A172 (cell line): ENCODE measurements at regions not wholly inside any gene's neighbourhood (a gene's known extent, or its start where the extent isn't known, plus 50 kb on each side); places are given as distances from the start of the nearest gene placed in this dataset.
A peak's percentile ranks its signal among the peaks of the same experiment; 100 is the strongest.
"Not testable (repeated sequence)": the region's sequence is repeated elsewhere in the genome, so short reads cannot be mapped to it uniquely, and the experiment has no call there.

Source experiments
- DNase-seq: peaks from one replicate; pipeline ENCODE4 v3.0.0-alpha.2; 2015; ENCODE audit warnings: low spot score

DNA sequence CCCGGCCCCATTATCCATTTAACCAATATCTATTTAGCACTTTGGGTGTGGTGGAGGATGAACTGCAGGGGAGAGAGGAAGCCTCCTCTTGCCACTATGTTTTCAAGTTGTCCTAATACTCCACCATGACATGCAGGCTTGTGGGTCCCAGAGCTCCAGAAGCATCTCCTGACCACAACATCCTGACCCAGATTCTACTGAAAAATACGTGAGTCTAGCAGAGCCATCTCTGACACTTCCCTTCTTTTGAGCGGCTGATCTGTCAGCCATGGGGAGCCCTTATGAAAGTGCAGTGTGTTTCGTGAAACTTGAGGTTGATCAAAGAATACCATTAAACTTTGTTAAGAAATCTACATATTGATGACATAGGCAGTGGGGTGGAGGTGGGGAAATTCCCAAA is 126.6 kb downstream of the UNC93B1 start:
- not testable (repeated sequence) for DNase-seq

DNA sequence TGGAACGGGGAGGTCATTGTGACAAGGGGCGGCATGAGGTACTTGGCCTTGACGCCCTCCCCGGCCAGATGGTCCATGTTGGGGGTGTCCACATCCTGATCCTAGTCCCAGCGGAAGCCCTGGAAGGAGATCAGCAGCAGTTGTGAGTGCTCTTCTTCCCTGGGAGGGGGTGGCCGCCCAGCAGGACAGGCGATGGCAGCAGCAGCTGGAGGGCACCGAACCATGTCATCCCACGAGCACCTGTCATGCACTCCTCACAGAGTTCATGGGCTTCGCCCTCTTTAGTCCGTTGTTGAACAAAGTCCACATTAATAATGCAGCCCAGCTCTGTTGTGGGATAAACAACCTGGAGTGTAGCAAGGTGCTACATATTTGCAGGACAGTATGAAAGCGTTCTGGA is 130.7 kb downstream of the UNC93B1 start:
- DNase-seq = not testable (repeated sequence)

DNA sequence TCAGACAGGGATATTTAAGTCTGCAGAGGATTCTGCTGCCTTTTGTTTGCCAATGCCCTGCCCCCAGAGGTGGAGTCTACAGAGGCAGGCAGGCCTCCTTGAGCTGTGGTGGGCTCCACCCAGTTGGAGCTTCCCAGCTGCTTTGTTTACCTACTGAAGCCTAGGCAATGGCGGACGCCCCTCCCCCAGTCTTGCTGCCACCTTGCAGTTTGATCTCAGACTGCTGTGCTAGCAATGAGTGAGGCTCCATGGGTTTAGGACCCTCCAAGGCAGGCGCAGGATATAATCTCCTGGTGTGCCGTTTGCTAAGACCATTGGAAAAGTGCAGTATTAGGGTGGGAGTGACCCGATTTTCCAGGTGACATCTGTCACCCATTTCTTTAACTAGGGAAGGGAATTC is 132.7 kb downstream of the UNC93B1 start:
- not testable (repeated sequence) for DNase-seq

DNA sequence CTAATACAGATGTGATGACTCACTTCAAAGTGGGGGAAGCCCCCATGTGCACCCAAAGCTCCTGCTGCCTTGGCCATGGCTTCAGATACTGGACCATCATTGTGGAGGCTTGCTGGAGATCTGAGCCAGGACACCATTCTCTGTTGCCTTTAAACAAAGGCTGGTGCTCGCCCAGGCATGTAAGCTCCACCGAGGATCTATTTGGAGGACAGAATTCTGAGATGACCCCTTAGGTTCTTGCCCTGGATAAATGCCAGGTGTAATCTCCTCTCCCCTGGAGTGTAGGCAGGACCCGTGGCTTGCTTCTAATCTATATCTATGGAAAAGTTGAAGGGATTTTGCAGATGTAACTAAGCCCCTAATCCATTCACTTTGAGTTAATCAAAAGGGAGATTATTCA is 141.0 kb downstream of the UNC93B1 start:
- DNase-seq = not testable (repeated sequence)

DNA sequence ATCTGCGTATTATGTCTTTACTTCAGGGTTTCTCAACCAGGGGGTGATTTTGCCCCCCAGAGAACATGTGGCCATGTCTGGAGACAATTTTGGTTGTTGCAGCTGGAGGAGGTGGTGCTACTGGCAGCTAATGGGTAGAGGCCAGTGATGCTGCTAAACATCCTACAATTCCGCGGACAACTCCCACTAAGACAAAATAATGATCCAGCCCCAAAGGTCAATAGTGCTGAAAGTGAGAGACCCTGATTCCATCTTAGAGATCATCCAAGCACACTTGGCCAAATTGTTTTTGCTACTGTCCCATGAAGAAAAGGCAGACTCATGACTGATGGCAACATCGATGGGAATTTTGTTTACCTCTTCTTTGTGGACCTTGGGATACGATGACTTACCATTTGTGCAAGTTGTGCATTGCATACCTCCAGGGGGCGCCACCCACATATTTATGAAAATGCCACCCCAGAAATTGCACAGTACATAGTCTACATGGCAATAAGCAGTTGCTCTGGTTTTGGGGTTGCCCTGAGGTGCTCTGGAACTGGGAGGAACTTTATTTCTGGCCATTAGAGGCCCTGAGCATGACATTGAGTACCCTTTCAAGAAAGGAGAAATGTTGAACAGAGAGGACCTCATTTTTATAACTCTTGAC is 144.3 kb downstream of the UNC93B1 start:
- not testable (repeated sequence) for DNase-seq

DNA sequence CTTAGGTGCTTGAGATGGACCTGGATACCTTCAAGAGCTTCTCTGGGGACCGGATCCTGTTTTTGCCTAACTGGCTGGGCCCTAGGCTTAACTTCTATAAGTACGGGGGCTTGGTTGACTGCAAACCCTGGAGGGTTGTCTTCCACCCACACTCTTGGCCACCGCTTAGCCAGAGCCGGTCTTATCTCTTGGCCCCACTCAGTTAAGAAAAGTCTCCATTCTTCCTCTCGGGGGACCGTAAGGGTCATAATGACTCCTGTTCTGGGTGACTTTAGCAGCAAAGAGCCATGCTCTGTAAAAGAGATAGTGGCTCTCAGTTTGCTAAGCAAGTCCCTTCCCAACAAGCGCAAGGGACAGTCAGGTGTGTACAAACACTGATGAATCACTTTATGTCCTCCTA is 153.2 kb downstream of the UNC93B1 start:
- DNase-seq = not testable (repeated sequence)

DNA sequence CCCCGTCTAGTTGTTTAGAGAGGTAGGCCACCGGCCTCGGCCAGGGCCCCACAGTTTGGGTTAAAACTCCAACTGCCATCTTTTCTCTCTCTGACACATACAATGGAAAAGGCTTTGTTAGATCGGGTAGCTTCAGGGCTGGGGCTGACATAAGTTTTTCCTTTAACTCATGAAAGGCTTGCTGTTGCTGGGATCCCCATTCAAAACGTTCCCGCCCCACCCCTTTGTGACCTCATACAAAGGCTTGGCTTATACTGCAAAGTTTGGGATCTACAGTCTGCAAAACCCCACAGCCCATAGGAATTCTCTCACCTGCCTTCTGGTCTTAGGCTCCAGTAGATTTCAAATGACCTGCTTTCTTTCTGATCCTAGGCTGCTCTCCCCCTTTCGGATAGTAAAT is 154.1 kb downstream of the UNC93B1 start:
- DNase-seq = not testable (repeated sequence)

DNA sequence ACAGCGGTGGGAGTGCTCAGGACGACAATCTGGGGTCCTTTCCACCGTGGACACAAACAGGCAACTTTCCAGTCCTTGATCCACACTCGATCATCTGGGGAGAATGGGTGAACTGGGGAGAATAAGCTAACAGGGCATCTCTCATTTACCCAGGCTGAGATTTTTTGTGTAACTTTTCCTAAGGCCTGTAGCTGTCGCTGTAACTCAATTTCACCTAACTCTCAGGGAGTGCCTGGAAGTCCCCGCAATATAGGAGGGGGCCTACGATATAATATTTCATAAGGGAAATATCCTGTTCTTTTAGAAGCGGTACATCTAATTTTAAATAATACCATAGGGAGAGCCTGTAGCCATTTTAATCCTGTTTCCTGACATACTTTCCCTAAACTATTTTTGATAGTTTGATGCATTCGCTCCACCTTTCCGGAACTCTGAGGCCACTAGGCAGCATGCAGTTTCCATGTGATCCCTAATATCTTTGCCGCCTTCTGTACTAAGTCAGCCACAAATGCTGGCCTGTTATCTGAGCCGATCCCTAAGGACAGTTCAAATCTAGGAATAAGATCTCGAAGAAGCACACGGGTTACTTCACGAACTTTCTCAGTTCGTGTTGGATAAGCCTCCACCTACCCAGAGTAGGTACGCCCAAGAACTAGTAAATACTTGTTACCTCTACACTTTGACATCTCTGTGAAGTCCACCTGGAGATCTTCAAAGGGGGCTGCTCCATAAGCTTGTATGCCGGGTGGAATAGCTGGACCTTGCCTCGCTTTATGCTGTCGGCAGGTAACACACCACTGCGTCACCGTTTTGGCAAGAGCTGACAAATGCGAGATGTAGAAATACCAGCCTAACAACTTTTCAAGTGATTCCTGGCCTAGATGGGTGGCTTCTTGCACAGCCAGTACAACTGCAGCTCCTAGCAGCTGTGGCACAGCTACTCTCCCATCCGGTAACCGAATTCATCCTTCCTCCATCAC is 155.7 kb downstream of the UNC93B1 start:
- not testable (repeated sequence) for DNase-seq

DNA sequence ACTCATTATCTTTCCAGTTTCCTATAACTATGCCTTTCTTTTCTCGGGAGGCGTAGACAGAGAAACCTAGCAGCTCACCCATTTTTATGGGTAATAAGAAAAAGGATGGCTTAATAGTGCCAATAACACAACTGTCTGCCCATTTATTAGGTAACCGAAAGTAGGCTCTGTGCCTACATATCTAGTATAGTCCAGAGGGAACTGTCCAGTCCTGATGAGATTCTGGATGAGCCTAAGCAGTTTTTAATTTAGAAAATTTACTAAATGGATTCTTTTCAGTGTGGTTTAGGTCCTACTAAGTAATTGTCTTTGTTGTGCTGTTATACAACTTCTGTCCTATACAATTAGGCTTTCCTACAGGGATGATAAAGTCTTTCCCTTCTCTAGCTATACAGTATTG is 157.6 kb downstream of the UNC93B1 start:
- DNase-seq = not testable (repeated sequence)

DNA sequence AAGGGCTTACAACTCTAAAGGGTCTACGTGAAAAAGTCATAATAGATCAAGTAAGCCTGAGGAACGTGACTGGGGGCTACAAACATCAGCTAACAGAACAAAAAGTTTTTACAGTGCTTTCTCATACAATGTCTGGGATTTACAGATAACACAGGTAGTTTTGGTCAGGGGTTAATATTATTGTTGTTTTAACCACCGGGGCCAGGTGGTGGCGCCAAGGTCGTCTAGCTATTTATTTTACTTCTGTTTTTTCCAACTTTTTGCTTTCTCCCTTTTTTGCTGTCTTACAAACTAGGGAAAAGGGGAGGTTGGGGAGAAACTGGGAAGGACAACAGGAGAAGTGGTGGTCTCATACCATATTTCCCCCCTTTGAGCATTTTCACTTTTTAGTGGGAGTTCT is 158.6 kb downstream of the UNC93B1 start:
- not testable (repeated sequence) for DNase-seq

DNA sequence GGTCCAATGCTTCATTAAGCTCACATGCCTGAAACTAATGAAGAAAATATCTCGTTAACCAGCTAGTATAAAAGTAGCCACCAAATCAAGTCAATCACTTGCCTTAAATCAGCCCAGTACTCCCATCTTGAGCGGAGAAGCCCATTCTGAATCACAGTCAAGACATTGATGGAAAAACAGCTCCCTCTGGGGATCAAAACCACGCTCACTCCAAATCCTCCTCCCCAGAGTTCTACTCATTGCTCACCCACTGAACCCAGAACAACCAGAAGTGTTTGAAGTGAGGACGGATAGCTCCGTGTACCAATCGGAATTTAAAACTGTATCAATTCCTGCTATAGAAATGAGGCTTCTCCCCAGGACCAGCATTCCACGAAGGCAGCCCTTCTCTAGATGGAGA is 163.3 kb downstream of the UNC93B1 start:
- DNase-seq = not testable (repeated sequence)

DNA sequence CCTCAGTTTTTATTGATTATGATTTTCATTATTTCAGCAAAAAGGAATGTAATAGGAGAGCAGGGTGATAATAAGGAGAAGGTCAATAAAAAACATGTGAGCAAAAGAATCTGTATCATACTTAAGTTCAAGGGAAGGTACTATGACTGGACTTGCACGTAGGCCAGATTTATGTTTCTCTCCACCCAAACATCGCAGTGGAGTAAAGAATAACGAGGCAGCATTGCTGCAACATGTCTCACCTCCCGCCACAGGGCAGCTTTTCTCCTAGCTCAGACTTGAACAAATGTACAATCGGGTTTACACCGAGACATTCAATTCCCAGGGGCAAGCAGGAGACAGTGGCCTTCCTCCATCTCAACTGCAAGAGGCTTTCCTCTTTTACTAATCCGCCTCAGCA is 155.7 kb upstream of the ALDH3B2 start:
- DNase-seq = not testable (repeated sequence)

DNA sequence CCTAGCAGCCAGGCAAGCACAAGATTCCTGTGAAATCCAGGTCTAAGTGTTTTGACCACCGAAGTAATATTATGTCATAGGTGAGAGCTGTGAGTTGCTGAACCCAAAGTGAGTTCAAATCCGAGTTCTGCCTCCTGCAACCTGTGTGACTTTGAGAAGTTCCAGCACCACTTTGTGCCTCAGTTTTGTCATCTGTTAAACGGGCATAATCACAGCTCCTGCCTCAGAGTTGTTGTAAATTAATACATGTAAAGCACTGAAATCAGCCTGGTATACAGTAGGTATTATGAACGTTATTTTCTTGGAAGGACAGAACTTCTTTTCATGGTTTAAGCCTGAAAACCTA is 152.5 kb upstream of the ALDH3B2 start:
- not testable (repeated sequence) for DNase-seq

DNA sequence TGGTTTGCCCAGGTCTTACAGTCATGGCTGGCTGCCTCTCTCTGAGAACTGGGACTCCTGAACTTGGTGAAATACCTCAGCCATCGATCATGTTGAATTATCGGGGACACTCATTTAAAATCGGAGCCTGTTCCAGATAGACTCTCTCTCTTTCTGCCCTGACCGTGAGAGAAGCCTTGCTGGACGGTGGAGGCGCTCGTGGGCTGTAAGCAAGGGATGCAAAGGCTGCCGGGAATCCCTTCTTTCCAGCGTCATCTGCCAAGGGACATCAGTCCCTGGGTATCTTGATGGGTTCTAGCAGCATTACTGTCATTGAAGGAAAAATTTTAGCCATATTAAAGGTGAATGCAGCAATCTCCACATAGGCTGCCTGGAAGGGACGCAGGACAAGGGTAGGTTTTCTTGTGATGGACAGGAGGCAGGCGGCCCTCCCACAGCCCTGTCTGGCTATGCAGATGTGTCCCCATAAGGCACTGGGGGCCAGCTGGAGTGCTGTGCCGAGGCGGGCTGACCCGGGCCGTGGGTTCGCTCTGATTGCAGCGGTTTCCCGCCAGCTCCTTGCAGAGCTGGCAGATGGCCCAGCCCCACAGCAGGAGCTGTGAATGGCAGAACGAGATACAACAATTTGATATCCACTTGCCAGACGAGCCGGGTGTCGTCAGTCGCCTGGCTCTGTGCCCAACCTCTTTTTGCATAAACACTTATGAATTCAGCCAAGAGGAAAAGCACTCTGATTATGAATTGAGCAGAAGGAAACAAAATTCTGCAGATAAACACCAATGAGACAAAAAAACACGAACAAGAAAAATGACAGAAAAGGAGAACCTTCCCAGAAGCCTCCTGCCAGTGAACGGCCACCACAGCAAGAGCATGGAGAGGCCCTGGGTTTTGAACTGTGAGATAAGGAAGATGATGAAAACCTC is 151.9 kb upstream of the ALDH3B2 start:
- not testable (repeated sequence) for DNase-seq

DNA sequence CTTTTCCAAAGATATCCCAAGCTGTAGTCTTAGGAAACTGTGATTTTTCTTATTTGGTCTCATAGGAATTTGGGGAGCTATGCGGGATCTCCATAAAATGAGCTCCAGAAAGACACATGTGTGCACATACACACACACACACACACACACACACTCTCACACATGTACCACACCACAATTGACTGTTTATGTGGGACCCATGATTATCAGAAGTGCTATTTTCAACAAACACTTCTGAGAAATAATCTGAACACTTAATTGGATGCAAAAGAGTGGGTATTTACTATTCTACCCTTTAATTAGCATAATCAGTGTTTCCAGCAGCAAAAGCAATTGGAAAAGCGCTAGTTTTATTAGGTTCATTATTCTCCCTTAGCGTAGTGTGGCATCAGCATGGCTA is 150.4 kb upstream of the ALDH3B2 start:
- DNase-seq = not testable (repeated sequence)

DNA sequence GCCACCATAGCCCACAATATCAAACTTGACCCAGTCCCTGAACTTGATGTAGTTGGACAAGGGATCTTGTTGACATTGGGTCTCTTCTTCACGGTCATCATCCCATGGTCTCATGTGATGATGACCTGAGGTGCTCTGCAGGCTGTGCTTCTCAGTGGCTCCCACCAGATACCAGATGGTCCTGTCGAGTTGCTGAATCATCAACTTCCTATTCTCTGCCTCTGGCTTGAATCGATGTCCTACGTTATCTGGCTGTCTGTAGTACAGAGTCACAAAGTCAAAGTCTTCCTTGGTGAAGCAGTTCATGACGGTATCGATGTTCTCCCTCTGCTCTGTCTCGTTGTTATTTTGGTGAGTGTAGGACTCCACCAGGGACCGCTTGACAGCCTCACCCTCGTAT is 145.7 kb upstream of the ALDH3B2 start:
- no peak for DNase-seq

DNA sequence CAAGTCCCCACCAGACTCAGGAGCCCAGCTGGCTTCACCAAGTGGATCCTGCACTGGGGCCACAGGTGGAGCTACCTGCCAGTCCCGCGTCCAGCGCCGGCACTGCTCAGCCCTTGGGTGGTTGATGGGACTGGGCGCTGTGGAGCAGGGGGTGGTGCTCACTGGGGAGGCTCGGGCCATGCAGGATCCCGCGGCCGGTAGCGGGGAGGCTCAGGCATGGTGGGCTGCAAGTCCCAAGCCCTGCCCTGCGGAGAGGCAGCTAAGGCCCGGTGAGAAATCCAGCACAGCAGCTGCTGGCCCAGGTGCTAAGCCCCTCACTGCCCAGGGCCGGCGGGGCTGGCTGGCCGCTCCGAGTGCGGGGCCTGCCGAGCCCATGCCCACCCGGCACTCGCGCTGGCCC is 143.1 kb upstream of the ALDH3B2 start:
- DNase-seq = not testable (repeated sequence)

DNA sequence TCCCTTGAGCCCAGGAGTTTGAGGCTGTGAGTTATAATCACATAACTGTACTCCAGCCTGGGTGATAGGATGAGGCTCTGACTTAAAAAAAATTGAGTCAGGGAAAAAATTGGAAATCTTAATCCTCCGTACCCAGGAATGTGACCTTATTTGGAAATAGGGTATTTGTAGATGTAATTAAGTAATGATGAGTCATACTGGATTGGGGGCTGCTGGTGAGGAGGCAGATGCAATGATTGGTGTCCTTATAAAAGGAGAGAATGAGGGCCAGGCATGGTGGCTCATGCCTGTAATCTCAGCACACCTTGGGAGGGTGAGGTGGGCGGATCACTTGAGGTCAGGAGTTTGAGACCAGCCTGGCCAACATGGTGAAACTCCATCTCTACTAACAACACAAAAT is 134.9 kb upstream of the ALDH3B2 start:
- DNase-seq = peak; percentile 53

DNA sequence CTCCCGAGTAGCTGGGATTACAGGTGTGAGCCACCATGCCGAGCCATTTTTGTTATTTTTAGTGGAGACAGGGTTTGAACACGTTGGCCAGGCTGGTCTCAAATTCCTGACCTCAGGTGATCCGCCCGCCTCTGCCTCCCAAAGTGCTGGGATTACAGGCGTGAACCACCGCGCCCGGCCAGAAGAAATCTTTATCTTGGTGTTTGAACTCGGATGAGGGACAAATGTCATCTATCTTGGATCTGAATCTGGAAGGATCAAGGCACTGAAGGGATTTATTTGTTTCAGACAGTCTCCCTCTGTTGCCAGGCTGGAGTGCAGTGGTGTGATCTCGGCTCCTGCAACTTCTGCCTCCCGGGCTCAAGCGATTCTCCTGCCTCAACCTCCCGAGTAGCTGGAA is 133.5 kb upstream of the ALDH3B2 start:
- not testable (repeated sequence) for DNase-seq

DNA sequence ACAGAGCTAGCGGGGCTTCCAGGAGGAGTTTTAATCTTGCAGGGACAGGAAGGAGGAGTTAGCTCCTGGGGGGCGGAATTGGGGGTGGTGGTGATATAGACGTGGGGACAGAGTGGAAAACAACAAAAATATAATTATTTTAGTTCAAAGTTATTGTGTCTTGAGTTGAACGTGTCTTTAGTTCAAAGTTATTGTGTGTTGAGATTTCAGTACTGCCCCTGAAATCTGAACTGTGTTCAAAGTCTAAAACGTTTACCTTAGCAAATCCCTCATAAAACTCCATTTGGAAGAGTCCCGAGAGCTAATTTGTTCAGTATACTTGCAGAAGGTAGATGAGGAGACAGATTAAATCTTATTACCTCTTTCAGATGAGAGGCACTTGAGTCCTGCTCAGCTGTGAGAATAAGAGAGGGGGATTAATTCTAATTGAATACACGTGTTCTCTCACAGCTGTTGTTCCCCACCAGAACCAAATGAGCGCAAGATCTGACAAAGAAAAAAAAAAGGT is 132.4 kb upstream of the ALDH3B2 start:
- DNase-seq = not testable (repeated sequence)

DNA sequence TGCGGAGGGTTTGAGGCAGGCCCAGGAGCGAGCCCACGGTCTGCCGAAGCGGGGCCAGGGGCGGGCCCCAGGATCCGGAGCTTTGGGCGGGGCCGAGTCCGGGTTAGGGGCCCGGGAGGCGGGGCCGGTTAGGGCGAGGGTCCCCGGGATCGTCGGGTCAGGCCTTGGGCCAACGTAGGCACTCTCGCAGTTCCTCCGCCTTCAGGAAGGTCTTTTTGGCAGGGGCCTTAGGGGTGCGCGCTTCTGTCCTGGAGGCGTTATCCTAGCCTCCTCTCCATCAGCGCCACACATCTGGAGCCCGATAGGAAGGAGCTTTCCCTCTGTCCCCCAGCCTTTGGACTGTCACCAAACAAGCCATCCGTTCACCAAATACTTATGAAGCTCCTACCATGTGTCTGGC is 131.8 kb upstream of the ALDH3B2 start:
- not testable (repeated sequence) for DNase-seq
